HG02870 (cell line): ENCODE measurements at regions not wholly inside any gene's neighbourhood (a gene's known extent, or its start where the extent isn't known, plus 50 kb on each side); places are given as distances from the start of the nearest gene placed in this dataset.
"Not testable (repeated sequence)": the region's sequence is repeated elsewhere in the genome, so short reads cannot be mapped to it uniquely, and the experiment has no call there.

ENCODE experiments used
- ATAC-seq: cut with Tn5 transposase; IDR thresholded peaks from one replicate; pipeline ENCODE4 v1.9.1; 2021; ENCODE audit warnings: mild to moderate bottlenecking, moderate library complexity; ENCODE audit not compliant: unreplicated experiment

- ATAC-seq: not testable (repeated sequence)
These were observed 411.7 kb upstream of the GRAMD2B start for GRCh38 chr5:126011526-126011925.

GRCh38 chr5:126014676-126015075 lies 408.5 kb upstream of the GRAMD2B start:
- no peak for ATAC-seq

- no peak for ATAC-seq
These were observed 407.7 kb upstream of the GRAMD2B start for GRCh38 chr5:126015235-126016181.

GRCh38 chr5:126016256-126016655 lies 407.0 kb upstream of the GRAMD2B start:
- ATAC-seq: no peak

GRCh38 chr5:126017096-126017495 lies 406.1 kb upstream of the GRAMD2B start:
- ATAC-seq: no peak

GRCh38 chr5:126020770-126021169 lies 402.4 kb upstream of the GRAMD2B start:
- no peak for ATAC-seq

- ATAC-seq: no peak
These were observed 399.2 kb upstream of the GRAMD2B start for GRCh38 chr5:126023994-126024441.

- ATAC-seq: no peak
These were observed 396.1 kb upstream of the GRAMD2B start for GRCh38 chr5:126027149-126027548.

GRCh38 chr5:126027652-126028051 lies 395.6 kb upstream of the GRAMD2B start:
- ATAC-seq: no peak

- ATAC-seq: no peak
These were observed 394.9 kb upstream of the GRAMD2B start for GRCh38 chr5:126028336-126028735.

- not testable (repeated sequence) for ATAC-seq
These were observed 393.9 kb upstream of the GRAMD2B start for GRCh38 chr5:126029282-126029681.

- no peak for ATAC-seq
These were observed 392.5 kb upstream of the GRAMD2B start for GRCh38 chr5:126030698-126031097.

GRCh38 chr5:126031989-126032716 lies 391.1 kb upstream of the GRAMD2B start:
- no peak for ATAC-seq

- ATAC-seq: no peak
These were observed 379.5 kb upstream of the GRAMD2B start for GRCh38 chr5:126043688-126044087.

- ATAC-seq: no peak
These were observed 379.0 kb upstream of the GRAMD2B start for GRCh38 chr5:126044111-126044668.

- ATAC-seq: no peak
These were observed 378.2 kb upstream of the GRAMD2B start for GRCh38 chr5:126044931-126045565.

GRCh38 chr5:126046318-126046717 lies 376.9 kb upstream of the GRAMD2B start:
- no peak for ATAC-seq

- no peak for ATAC-seq
These were observed 376.2 kb upstream of the GRAMD2B start for GRCh38 chr5:126046846-126047571.

GRCh38 chr5:126052120-126052519 lies 371.1 kb upstream of the GRAMD2B start:
- no peak for ATAC-seq

- ATAC-seq: no peak
These were observed 370.4 kb upstream of the GRAMD2B start for GRCh38 chr5:126052791-126053190.
